ENCODE measurements at regions not wholly inside any gene's neighbourhood (a gene's known extent, or its start where the extent isn't known, plus 50 kb on each side); places are given as distances from the start of the nearest gene placed in this dataset.

DNA sequence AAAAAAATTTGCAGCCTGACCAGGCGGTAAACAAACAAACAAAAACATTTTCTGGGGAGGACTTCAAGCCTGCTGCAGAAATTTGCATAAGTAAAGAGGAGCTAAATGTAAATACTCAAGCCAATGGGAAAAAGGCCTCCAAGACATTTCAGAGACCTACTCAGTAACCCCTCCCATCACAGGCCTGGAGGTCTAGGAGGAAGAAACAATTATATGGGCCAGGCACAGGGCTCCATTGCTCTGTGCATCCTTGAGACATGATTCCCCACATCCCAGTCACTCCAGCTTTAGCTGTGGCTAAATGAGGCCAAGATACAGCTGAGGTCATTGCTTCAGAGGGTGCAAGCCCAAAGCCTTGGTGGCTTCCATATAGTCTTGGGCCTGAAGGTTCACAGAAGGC is 793.4 kb downstream of the SLITRK1 start:
- TF ChIP-seq EP300 (IDR thresholded peaks at IDR 0.05) (no peak), POLR2A (IDR thresholded peaks at IDR 0.05) (no peak), POLR2AphosphoS5 (IDR thresholded peaks at IDR 0.05) (no peak)
- TF ChIP-seq, protein P1, sequence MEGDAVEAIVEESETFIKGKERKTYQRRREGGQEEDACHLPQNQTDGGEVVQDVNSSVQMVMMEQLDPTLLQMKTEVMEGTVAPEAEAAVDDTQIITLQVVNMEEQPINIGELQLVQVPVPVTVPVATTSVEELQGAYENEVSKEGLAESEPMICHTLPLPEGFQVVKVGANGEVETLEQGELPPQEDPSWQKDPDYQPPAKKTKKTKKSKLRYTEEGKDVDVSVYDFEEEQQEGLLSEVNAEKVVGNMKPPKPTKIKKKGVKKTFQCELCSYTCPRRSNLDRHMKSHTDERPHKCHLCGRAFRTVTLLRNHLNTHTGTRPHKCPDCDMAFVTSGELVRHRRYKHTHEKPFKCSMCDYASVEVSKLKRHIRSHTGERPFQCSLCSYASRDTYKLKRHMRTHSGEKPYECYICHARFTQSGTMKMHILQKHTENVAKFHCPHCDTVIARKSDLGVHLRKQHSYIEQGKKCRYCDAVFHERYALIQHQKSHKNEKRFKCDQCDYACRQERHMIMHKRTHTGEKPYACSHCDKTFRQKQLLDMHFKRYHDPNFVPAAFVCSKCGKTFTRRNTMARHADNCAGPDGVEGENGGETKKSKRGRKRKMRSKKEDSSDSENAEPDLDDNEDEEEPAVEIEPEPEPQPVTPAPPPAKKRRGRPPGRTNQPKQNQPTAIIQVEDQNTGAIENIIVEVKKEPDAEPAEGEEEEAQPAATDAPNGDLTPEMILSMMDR (IDR thresholded peaks at IDR 0.05): no peak

Measured in gastroesophageal sphincter (tissue), 3 donors.